ENCODE measurements at regions not wholly inside any gene's neighbourhood (a gene's known extent, or its start where the extent isn't known, plus 50 kb on each side); places are given as distances from the start of the nearest gene placed in this dataset.

DNA sequence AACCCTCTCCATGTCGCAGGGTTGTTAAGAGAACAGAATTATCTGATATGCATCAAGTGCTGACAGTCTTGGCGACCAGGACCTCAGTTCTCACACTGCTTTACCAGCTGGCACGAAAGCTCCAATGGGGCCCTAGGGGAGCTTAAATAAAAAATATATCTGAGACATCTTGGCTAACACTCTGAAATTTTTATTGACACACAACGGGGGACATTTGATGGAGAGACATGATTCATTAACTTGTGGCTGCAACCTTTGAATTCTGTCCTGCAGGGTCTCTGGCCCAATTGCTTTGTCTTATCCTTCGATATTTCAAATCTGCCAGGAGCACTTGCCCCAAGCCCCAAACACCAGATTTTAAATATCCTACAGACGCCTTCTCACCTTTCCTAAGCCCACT, 567.0 kb downstream of the AJAP1 start:
- no peak for TF ChIP-seq FOXP1 (CRISPR knock-in tag; IDR thresholded peaks at IDR 0.05; ENCODE audit: borderline replicate concordance)
- no peak for TF ChIP-seq GABPB1 (CRISPR knock-in tag; IDR thresholded peaks at IDR 0.05)
- no peak for TF ChIP-seq CREB1 (CRISPR knock-in tag; IDR thresholded peaks at IDR 0.05)
- TF ChIP-seq, protein P1, sequence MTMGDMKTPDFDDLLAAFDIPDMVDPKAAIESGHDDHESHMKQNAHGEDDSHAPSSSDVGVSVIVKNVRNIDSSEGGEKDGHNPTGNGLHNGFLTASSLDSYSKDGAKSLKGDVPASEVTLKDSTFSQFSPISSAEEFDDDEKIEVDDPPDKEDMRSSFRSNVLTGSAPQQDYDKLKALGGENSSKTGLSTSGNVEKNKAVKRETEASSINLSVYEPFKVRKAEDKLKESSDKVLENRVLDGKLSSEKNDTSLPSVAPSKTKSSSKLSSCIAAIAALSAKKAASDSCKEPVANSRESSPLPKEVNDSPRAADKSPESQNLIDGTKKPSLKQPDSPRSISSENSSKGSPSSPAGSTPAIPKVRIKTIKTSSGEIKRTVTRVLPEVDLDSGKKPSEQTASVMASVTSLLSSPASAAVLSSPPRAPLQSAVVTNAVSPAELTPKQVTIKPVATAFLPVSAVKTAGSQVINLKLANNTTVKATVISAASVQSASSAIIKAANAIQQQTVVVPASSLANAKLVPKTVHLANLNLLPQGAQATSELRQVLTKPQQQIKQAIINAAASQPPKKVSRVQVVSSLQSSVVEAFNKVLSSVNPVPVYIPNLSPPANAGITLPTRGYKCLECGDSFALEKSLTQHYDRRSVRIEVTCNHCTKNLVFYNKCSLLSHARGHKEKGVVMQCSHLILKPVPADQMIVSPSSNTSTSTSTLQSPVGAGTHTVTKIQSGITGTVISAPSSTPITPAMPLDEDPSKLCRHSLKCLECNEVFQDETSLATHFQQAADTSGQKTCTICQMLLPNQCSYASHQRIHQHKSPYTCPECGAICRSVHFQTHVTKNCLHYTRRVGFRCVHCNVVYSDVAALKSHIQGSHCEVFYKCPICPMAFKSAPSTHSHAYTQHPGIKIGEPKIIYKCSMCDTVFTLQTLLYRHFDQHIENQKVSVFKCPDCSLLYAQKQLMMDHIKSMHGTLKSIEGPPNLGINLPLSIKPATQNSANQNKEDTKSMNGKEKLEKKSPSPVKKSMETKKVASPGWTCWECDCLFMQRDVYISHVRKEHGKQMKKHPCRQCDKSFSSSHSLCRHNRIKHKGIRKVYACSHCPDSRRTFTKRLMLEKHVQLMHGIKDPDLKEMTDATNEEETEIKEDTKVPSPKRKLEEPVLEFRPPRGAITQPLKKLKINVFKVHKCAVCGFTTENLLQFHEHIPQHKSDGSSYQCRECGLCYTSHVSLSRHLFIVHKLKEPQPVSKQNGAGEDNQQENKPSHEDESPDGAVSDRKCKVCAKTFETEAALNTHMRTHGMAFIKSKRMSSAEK (CRISPR knock-in tag; IDR thresholded peaks at IDR 0.05; ENCODE audit: borderline replicate concordance): no peak

All from WTC11 (cell line).